Activated CD8-positive, alpha-beta memory T cell treated with anti-CD3 and anti-CD28 coated beads for 48 hours (primary cell): ENCODE measurements at regions not wholly inside any gene's neighbourhood (a gene's known extent, or its start where the extent isn't known, plus 50 kb on each side); places are given as distances from the start of the nearest gene placed in this dataset.
"Not testable (repeated sequence)": the region's sequence is repeated elsewhere in the genome, so short reads cannot be mapped to it uniquely, and the experiment has no call there.

Experiments used
- DNase-seq, 3 experiments: peaks; one replicate each; pipeline ENCODE4 v3.0.0-alpha.2; 2020; ENCODE audit warnings: low read depth in 2 of 3, low spot score in 2 of 3

DNA sequence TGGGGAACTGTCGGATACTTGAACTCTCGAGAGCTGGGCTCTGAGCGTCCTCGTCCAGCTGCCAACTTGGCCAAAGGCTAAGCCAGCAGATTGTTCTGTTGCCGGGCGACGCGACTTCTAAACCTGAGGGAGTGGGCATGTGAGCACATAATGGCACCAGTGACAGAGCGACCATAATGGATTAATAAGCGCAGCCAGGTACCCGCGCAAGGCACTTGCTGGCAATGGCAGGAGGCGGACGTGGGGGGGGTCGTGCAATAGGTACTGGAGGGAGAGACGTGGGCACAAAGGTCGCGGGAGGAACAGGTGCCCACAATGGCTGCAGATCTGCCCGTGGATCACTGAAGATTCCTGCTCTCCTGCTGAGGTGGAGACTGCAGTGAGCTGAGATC, 1368.7 kb downstream of the CDH12 start:
- DNase-seq, result not testable (repeated sequence)

DNA sequence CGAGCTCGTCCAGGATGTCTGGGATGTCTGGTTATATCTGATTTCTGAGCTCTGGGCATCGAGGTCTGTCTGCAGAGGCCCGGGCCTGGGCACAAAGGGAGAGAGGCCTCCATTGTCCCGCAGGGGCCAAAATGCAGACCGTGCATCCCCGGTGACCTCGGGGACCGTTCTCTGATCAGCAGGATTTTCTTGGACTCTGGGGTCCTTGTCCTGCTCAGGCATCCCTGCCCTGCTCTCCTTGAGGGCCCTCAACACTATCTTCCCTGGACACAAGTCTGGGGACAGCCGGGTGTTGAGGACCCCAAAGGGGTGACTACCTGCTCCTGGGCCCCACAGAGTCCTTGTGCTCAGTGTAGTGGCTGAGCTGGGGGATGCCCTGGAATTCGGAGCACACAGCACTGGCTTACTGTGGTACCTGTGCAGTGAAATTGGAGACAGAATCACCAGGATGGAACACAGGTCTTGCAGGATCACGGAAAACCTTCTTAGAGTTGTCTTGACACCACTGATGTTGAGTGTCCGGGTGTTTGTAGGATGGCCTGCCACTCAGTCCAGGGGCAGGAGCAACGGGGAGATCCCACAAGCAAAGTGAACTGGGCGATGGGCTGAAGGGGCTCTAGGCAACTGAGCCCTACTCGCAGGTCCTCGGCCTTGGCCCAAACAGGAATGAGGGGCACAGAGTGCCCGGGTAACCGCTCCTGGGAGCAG, 1369.2 kb downstream of the CDH12 start:
- DNase-seq, result not testable (repeated sequence)

DNA sequence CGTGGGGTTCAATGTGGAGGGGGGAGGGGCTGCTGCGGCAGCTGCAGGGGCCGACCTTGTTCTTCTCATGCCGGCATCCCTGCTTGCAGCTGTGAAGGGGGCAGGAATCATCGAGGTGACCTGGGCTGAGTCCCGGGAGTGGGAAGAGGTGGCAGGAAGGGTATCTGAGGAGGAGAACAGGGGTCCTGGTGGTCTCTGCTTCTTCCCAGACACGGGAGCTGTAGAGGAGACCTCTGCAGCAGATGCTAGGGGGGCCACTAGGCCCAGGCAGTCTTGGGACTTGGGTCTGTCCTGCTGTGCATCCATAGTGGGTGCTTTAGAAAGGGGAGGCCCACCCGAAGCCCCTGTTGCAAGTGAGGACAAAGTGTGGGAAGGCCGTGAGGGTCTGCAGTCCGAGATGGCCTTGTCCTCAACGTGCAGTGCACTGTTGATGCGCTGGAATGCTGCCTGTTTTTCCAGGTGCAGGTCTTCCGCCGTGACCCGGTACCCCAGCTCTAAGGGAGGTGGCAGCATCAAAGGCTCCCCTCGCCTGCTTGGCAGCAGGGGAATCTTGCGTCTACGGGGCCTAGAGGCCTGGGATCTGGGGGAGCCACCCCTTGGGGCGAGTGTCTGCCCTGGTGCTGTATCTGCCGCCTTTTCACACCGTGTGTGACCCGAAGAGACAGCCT, 1370.0 kb downstream of the CDH12 start:
- not testable (repeated sequence) for DNase-seq

DNA sequence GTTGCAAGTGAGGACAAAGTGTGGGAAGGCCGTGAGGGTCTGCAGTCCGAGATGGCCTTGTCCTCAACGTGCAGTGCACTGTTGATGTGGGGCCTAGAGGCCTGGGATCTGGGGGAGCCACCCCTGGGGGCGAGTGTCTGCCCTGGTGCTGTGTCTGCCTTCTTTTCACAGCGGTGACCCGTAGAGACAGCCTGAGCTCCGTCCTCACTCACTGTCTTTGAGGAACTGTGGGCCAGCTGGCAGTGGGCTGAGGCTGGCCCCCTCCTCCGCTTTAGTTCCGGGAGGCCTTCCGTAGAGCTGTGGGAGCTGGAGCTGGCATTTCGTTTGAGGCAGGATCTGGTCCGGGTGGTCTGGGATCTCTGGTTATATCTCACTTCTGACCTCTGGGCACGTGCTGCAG, 1370.6 kb downstream of the CDH12 start:
- not testable (repeated sequence) for DNase-seq

DNA sequence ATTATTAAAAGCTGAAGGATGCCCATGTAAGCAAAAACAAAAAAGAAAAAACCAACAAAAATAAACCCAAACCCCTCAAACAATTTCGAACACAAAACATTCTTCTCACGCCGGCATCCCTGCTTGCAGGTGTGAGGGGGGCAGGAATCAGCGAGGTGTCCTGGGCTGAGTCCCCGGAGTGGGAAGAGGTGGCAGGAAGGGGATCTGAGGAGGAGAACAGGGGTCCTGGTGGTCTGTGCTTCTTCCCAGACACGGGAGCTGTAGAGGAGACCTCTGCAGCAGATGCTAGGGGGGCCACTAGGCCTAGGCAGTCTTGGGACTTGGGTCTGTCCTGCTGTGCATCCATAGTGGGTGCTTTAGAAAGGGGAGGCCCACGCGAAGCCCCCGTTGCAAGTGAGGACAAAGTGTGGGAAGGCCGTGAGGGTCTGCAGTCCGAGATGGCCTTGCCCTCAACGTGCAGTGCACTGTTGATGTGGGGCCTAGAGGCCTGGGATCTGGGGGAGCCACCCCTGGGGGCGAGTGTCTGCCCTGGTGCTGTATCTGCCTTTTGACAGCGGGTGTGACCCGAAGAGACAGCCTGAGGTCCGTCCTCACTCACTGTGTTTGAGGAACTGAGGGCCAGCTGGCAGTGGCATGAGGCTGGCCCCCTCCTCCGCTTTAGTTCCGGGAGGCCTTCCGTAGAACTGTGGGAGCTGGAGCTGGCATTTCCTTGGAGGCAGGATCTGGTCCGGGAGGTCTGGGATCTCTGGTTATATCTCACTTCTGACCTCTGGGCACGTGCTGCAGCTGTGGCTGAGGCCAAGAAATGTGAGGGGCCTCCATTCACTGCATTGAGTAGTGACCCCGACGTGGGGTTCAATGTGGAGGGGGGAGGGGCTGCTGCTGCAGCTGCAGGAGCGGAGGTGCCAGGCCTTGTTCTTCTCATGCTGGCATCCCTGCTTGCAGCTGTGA, 1371.5 kb downstream of the CDH12 start:
- DNase-seq, result not testable (repeated sequence)

DNA sequence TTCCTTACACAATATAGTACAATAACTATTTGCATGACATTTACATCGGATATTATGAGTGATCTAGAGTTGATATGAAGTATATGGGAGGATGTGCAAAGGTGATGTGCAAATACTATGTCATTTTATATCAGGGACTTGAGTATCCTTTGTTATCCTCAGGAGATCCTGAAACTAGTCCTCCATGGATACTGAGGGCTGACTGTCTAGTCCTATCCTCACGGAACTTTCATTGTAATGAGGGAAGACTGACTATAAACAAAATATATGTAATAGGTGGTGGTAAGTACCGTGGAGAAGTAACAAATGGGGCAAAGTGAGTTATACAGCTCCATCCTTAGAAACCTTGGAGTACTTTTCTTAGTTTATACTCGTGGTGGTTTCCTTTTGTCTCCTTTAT, 1373.1 kb downstream of the CDH12 start:
- not testable (repeated sequence) for DNase-seq

DNA sequence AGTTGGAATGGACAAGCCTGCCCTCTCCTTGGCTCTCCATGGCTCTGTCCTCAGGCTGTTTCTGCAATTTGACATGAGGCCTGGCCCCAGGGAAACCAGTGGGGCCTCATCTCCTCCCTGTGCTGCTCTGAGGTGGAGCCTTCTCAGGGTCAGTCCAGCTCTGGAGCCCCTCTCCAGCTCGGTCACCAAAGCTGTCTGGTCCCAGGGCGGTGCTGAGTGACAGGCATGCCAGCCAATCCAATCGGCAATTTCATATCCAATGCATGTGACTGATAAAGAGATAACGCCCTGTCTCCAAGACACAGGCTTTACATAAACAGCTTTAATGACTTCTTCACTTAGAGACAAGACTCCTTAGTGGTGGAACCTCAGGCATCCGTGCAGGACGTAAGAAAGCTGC, 1379.2 kb downstream of the CDH12 start:
- not testable (repeated sequence) for DNase-seq

DNA sequence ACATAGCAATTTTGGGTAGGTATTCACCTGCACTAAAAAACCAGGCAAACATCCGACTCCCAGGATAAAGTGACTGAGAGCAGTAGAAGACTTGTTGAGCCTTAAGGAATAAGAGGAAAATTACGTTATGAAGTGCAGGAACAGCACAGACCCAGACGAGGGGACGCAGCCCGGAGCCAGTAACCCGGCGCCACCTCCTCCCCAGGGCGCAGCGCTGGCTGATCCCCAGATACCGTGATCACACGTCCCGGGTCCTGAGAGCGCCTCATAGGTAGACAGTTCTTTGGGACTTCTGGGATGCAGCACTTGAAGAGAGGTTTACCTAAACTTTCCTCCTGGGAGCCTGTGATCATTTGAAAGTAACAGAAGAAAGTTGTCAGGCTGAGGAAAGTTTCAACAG, 1379.7 kb downstream of the CDH12 start:
- not testable (repeated sequence) for DNase-seq

DNA sequence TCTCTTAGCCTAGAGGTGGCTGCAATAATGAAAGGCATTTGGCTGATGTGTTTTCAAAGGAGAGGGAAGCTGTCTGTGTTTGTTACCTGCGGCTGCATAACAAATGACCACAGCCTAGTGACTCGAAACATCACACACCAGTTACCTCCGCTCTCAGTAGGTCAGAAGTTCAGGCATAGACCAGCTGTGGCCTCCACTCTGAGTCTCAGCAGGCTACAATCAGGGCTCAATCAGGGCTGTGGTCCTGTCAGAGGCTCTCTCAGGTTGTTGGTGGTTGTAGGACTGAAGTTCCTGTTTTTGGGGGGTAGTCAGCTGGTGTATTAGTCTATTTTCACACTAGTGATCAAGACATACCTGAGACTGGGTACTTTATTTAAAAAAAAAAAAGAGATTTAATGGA, 1381.5 kb downstream of the CDH12 start:
- not testable (repeated sequence) for DNase-seq

DNA sequence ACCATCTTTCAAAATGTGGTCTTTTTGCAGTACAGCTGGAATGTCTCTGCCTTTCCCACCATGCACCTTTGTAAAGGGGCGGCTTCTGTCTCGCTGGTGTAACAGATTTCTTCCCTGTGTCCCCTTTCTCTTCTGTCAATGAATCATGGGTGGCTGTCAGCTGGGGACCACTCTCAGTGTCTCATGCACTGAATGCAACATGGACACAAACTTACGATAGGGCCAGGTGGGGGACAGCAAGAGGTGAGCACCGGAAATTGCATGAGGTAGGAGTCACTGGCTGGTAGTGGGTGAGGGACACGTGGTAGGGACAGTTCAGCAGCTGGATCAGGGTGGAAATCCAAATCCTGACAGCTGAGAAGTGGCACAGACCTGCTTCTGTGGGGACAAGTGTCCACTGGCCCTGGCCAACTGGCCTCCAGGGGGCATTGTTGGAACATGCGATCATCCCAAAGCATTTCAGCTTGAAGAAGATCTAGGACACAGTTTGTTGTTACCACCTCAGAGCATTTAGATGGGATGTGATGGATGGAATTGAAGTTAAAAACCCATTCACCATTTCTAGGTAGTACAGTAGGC, 1383.5 kb downstream of the CDH12 start:
- DNase-seq, result not testable (repeated sequence)

DNA sequence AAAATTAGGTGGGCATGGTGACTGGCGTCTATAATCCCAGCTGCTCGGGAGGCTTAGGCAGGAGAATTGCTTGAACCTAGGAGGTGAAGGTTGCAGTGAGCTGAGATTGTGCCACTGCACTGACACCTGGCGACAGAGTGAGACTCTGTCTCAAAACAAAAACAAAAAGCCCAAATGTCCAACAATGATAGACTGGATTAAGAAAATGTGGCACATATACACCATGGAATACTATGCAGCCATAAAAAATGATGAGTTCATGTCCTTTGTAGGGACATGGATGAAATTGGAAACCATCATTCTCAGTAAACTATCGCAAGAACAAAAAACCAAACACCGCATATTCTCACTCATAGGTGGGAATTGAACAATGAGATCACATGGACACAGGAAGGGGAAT, 1385.6 kb downstream of the CDH12 start:
- DNase-seq, result not testable (repeated sequence)

DNA sequence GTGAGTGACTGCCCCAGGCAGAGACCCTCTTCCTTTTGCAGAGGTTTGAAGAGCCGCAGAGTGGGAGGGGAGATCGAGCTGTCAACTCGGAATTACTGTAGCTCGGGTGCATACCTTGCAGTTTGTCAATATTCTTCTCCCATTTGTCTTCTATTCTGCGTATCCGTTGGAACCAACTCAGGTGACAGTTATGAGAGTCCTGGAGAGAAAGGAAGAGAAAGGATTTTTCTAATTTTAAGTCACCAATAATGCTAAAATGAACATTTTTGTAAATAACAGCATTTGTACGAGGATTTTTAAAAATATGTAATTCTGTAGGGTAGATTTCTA, 1393.4 kb downstream of the CDH12 start:
- DNase-seq, result not testable (repeated sequence)

DNA sequence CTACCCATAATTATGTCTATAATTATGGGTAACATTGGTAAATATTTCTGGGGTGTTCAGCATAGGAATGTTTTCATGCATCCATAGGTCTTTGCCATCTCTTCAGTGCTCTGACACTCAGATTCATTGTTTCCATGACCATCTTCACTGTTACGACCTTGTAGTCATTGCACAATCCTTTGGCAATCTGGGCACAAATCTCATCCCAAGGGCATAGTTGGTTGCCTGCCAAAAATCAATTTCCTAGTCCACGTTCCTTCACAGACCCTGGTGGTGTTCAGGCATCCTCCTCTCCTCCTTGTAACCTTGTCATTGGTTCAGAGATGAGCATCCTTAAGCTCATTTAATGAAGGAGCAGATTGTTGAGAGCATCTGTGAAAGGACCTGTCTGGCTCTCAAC, 1400.7 kb downstream of the CDH12 start:
- DNase-seq, result no peak

DNA sequence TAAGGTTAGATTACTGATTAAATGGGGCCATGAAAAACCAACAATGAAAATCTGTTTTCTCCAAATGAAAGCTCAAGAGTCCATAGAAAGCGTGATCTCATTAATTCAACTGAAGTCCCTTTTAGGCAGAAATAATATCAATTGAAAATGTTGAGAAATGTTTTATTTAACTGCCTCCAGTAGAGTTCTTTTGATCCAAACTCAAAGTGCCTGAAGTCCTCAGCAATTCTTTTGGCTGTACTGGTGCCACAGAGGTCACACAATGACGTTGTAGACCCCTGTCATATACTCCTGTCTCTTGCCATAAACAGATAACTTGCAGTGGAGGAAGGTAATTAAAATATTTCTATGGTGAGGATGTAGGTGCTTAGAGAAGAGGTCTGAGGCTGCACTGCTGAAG, 1420.5 kb downstream of the CDH12 start:
- DNase-seq, result no peak

DNA sequence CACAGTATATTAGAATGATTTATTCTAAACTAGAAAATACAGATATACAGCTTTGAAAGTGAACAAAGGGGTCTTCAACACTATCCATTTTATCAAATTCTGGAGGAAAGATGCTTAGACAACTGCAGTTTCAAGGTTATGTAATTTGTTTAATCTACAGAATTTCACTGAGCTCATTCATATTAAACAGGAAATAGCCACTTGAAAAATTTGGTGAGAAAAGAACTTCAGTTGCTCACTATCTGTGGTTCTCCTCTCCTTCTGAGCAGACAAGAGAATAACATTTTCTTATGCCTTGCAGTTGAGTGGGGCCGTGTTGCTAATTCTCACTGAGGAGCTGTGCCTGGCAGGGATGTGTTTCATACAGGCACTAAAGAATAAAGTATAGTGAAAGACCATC, 1428.2 kb downstream of the CDH12 start:
- DNase-seq, result no peak

DNA sequence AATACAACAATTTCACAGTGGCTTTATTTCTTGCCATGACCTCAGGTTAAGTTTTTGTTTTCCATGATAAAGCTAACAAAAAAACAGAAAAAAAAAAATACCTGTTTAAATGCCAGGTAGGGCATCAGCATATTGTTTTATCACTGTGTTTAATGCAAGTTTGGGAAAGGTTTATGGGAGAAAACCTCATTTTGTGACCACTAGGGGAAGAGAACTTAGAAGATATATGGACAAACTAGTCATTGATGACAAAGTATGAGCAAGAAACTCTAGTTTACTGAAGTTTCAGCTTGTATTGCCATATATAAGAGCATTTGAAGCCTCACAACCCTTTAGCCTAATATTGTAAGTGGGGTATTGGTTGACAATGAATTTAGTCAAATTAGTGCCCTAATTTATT, 1431.4 kb upstream of the CDH18 start:
- no peak for DNase-seq

DNA sequence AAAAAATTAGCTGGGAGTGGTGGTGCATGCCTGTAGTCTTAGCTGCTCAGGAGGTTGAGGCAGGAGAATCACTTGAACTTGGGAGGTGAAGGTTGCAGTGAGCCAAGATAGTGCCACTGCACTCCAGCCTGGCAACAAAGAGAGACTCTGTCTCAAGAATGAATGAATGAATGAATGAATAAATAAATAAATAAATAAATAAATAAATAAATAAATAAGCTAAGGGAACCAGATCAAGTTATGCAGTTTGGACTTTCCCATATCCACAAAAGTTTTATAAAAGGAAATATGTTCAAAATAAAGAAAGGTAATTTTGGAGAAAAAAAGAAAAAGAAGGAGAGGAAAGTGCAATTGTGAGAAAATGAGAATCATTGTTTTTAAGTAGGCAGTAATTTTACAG, 1414.1 kb upstream of the CDH18 start:
- not testable (repeated sequence) for DNase-seq

DNA sequence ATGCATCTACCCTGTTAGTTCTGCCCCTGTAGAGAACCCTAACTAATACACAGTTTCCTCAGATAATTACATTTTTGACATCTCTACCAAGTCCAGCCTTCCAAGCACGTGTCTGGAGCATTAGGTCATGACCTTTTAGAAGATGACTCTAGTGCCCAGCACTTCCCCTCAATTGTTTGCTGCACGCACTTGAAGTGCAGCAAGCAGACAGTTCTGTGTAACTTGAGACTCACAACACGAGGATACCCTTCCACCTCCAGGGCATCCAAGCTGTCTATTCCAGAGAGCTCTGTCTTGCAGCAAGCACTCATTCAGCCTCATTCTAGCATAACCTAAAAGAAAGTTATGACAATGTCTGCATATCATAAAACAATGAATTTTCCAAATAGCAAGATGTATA, 1410.5 kb upstream of the CDH18 start:
- DNase-seq, result no peak

DNA sequence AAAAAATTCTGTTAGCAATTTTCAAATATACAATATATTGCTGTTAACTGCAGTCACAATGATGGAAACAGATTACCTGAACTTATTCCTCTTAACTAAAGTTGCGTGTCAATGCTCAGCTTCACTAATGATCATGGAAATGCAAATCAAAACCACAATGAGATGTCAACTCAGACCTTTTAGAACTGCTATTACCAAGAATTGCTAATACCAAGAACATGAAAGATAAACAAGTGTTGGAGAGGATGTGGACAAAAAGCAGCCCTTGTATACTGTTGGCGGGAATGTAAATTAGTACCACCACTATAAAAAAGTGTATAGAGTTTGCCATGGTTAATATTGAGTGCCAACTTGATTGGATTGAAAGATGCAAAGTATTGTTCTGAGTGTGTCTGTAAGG, 1409.7 kb upstream of the CDH18 start:
- DNase-seq, result no peak

DNA sequence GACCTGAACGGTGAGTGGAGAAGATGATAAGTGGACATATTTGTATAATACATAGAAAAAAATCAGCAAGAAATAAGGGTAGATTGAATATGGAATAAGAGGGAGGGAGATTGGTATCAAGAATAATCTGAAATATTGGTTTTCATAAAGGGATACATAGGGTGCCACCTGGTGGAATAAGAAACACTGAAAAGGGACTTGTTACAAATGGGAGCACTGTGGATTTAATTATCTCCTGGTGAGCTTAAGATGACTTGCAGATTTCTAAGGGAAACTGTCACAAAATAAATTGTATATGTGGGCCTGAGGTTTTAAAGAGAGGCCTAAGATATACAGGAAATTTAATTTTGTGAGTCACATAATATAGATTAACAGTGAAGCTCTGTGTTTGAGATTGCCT, 1403.5 kb upstream of the CDH18 start:
- no peak for DNase-seq

DNA sequence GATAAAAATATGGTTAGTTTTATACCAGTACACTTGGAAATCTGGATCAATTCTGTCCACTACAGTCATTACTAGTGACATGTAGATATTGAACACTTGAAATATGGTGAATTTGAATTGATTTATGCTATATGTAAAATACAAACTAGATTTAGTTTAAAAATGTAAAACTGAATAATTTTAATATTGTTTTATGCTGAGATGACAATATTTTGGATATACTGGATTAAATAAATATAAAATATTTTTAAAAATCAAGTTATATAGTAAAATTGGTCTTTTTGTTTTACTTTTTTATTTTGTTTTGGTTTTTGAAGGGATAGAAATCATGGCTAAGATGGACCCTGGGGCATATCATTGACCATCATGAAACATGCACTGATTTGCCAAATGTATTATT, 1372.8 kb upstream of the CDH18 start:
- not testable (repeated sequence) for DNase-seq

DNA sequence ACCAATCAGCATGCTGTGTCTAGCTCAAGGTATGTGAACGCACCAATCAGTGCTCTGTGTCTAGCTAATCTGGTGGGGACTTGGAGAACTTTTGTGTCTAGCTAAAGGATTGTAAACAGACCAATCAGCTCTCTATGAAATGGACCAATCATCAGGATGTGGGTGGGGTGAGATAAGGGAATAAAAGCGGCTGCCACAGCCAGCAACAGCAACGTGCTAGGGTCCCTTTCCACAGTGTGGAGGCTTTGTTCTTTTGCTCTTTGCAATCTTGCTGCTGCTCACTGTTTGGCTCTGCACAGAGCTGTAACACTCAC, 1353.9 kb upstream of the CDH18 start:
- not testable (repeated sequence) for DNase-seq
